22Rv1 (cell line): ENCODE measurements at regions not wholly inside any gene's neighbourhood (a gene's known extent, or its start where the extent isn't known, plus 50 kb on each side); places are given as distances from the start of the nearest gene placed in this dataset.

Experiments
- ZFX ChIP-seq: fragments of 450-650 bp; IDR thresholded peaks from 2 replicates; pipeline ENCODE4 v1.6.1; 2017; ENCODE audit warnings: antibody characterized with exemption, borderline replicate concordance
- TF ChIP-seq, protein P1 (sequence below): fragments of 450-650 bp; IDR thresholded peaks from 2 replicates; pipeline ENCODE4 v1.5.1; 2017; ENCODE audit warnings: mild to moderate bottlenecking

DNA sequence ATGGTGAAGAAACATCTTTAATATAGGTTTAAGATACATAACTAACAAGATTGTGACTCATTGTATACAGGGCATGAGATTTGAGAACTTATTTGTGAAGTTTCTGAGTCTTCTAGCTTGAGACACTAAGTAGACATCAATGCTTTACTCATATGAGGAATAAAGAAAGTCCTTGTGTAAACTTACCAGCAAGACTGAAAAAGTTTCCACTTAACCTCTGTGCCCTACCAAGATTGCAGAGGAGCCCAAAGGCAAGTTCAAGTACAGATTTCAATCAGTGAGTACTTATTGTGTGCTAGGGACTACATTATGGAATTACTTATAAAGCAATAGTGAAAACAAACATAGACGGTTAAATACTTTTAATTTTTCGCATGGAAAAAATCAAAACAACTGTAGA lies 1041.2 kb upstream of the CELF4 start:
- TF ChIP-seq, protein P1, sequence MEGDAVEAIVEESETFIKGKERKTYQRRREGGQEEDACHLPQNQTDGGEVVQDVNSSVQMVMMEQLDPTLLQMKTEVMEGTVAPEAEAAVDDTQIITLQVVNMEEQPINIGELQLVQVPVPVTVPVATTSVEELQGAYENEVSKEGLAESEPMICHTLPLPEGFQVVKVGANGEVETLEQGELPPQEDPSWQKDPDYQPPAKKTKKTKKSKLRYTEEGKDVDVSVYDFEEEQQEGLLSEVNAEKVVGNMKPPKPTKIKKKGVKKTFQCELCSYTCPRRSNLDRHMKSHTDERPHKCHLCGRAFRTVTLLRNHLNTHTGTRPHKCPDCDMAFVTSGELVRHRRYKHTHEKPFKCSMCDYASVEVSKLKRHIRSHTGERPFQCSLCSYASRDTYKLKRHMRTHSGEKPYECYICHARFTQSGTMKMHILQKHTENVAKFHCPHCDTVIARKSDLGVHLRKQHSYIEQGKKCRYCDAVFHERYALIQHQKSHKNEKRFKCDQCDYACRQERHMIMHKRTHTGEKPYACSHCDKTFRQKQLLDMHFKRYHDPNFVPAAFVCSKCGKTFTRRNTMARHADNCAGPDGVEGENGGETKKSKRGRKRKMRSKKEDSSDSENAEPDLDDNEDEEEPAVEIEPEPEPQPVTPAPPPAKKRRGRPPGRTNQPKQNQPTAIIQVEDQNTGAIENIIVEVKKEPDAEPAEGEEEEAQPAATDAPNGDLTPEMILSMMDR = no peak
- no peak for TF ChIP-seq ZFX
